Medulla oblongata (tissue), 1 donor: ENCODE measurements at regions not wholly inside any gene's neighbourhood (a gene's known extent, or its start where the extent isn't known, plus 50 kb on each side); places are given as distances from the start of the nearest gene placed in this dataset.
"Not testable (repeated sequence)": the region's sequence is repeated elsewhere in the genome, so short reads cannot be mapped to it uniquely, and the experiment has no call there.

ENCODE experiments used
- DNase-seq: peaks from one replicate; pipeline ENCODE4 v3.0.0-alpha.2; 2015; ENCODE audit errors: extremely low spot score

DNA sequence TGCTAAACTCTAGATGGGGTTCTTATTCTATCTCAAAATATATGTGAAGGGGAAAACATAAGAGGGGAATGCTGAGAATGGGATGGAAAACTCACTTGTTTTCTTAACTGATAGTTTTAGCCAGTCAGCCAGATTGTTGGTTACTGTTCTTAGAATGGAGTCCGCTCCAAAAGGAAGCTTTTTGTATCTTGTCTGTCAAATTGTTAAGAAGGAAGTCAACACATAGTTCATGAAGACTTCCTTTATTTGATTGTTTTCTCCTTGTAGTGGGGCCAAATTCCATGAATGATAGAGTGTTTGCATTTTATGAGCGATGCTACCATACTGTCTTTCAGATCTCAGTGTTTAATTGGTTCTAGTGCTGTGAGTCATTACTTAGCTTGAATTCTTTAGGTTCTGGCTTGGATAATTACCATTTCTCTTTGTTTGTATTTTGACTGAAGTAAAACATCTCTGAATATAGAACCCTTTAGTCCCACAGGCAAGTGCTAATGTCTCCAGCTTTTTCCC, 98.3 kb upstream of the GOT2 start:
- DNase-seq: no peak

DNA sequence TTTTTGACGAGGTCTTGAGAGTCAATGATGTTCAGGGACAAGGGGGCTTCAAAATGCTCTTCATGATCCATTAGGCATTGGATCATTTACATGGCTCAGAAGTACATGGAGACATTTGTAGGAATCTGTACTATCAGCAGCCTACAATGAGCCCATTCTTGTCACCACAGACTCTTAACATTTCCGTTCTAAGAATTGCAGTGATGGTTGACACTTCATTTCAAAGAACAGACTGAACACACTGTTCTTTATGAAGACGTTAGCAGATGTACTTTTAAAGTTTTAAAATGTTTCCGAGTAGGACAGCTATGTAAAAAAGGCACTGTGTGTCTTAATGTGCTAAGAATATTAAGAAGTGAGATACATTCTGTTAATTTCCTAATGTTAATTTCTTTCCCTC, 97.3 kb upstream of the GOT2 start:
- no peak for DNase-seq

DNA sequence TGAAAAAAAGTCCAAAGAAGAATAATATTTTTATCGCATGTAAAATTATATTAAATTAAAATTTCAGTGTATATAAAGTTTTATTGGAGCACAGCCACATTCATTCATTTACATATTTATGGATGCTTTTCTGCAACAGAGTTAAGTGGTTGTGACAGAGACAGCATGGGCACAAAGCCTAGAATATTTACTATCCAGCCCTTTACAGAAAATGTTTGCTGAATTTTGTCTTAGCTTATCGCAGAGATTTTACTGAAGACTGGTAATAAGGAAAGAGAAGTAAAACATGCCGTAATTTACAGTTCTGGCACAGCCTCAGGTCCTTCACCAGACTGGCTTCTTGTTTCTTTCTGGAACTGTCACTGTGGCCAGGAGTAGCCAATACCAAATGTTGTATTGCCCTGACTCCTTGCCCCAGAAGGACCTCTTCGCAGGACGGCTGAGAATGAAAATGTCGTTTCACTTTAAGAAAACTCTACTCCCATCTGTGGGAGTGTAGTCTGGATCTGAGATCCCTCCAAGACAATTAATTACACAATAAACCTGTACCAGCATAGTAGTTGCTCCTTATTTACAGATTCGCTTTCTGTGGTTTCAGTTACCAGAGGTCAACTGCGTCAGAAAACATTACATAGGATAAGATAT, 94.9 kb upstream of the GOT2 start:
- no peak for DNase-seq

GRCh38 chr16:58824201-58824600, 90.1 kb upstream of the GOT2 start:
- DNase-seq: no peak

- no peak for DNase-seq
Measured at GRCh38 chr16:58821886-58822285, 87.8 kb upstream of the GOT2 start.

- DNase-seq: no peak
Measured at GRCh38 chr16:58820411-58820810, 86.3 kb upstream of the GOT2 start.

- DNase-seq: no peak
Measured at GRCh38 chr16:58815181-58815888, 81.2 kb upstream of the GOT2 start.

DNA sequence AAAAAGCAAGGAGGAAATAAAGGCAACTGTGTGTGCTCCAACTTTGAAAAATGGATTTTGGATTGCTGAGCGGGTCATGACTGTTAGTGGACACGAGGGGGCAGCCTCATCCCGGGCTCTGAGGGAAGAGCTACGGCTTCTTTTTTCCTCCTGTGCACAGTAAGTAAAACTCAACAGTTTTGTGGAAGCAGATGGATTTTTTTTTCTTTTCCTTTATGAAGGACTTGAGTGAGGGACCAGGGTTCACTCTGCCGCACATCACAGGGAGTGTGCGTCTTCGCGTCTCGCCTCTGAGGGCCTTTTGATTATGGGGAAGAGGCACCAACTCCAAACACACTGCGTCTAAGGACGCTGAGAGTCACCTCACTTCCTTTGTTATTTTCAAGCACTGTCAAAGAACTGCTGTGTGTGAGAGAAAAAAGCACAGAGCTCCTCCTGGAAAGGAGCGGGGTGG, 80.3 kb upstream of the GOT2 start:
- peak; percentile 63 for DNase-seq

- no peak for DNase-seq
Measured at GRCh38 chr16:58809213-58809612, 75.1 kb upstream of the GOT2 start.

GRCh38 chr16:58807276-58807675, 73.2 kb upstream of the GOT2 start:
- no peak for DNase-seq

DNA sequence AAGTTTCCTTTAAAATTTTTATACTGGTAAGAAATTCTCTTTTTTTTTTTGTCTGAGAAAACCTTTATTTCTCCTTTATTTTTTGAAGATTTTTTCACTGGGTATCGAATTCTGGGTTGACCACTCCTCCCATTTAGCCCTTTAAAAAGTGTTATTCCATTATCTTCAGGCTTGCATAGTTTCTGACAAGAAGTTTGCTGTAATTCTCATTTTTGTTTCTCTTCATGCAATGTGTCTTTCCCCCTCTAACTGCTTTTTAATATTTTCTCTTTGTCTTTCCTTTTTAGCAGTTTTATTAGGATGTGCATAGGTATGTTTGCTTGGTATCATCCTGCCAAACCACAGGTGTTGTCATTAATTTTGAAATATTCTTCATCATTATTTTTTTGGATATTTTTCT, 67.7 kb upstream of the GOT2 start:
- no peak for DNase-seq

DNA sequence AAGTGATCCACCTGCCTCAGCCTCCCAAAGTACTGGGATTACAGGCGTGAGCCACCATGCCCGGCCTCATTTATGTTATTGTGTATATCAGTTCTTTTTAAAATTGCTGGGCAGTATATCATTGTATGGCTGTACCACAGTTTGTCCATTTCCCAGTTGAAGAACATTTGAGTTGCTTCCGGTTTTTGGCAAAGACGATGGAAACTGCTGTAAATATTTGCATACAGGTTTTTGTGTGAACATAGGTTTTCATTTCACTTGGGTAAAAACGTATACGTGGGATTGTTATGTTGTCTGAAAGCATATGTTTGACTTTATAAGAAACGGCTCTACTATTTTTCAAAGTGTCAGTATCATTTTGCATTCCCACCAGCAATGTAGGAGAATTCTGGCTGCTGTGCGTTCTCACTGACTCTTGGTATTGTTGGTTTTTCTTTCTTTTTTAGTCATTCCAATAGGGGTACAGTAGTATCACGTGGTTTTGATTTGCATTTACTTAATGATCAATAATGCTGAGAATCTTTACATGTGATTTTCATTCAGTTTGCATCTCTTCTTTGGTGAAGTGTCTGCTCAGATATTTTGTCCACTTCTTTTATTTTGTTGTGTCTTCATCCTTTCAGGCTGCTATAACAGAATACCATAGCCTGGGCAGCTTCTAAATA, 63.2 kb upstream of the GOT2 start:
- no peak for DNase-seq

DNA sequence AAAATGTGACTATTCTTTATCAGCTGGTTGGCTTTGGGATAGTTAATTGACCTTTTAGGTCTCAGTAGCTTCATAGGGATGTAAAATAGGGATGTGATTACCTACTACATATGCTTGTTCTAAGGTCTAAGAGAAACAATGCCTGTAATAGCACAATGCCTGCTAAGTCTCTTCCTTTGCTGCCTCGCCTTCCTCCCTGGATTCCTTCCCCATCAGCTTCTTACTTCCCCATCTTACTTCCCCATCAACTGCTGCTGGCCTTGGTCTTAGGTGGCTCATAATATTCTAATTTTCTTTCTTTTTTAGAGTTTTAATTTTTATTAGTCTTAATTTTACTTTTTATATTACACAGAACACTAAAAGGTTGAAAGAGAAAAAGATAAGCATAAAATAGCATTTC, 59.2 kb upstream of the GOT2 start:
- DNase-seq: peak; percentile 14

- no peak for DNase-seq
Measured at GRCh38 chr16:58792188-58792587, 58.1 kb upstream of the GOT2 start.

GRCh38 chr16:58790816-58791557, 56.9 kb upstream of the GOT2 start:
- not testable (repeated sequence) for DNase-seq

- DNase-seq: no peak
Measured at GRCh38 chr16:58789351-58789750, 55.2 kb upstream of the GOT2 start.
